ENCODE measurements at regions not wholly inside any gene's neighbourhood (a gene's known extent, or its start where the extent isn't known, plus 50 kb on each side); places are given as distances from the start of the nearest gene placed in this dataset.

DNA sequence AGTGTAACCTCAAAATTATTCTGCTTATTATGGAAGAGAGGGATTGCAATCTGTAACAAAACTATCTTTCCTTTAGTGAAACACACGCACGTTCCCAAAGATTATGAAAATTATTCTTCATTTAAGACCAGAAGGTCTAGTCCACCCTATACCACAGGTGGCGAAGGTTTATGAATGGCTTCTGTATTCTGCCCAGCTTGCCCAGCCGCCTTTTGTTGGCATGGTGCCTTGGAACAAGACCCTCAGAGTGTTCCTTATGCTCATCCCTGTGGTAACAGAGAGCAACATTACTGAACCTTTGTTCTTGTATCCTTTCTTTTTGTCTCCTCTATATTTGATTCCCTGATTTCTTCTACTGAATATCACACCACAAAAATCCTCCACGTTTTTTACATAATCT lies 116.4 kb downstream of the FAR1 start:
- Histone ChIP-seq H3K27ac (ENCODE audit: extremely low read length, insufficient read depth, low read length) (no peak overlapping the region), H3K36me3 (replicated peaks in 1 of 2; ENCODE audit: control insufficient read depth in 1 of 2, insufficient read depth in 2 of 2, low read length in 2 of 2) (no peaks in the 10 kb centered on the region), H3K9ac (ENCODE audit: insufficient read depth, low read depth, low read length) (no peak overlapping the region), H3K27me3 (ENCODE audit: control insufficient read depth in 1 of 2, insufficient read depth in 2 of 2, low read length in 2 of 2) (0 out of 5 replicates have a peak, but pooled peaks cover 0 to 3% of the 10 kb centered on the region in 2 experiments), H3K9me3 (ENCODE audit: low read length) (no peaks in the 10 kb centered on the region), H2AFZ (ENCODE audit: low read length) (no peak overlapping the region), H3K79me2 (ENCODE audit: insufficient read depth, low read length) (no peaks in the 10 kb centered on the region), H3K4me3 (replicated peaks in 1 of 3; ENCODE audit: insufficient read depth in 1 of 3, low read depth in 2 of 3, low read length in 3 of 3) (no peak overlapping the region), H4K20me1 (ENCODE audit: insufficient read depth, low read length) (no peaks in the 10 kb centered on the region), H3K4me2 (ENCODE audit: low read depth, low read length) (no peak overlapping the region), H3K4me1 (ENCODE audit: insufficient read depth, low read length) (0 out of 2 replicates have a peak, but pooled peaks cover 6% of the 10 kb centered on the region)
- no peak for ATAC-seq
- in situ Hi-C loops (cut with HindIII; ENCODE audit: extremely low pct_ligation_motif_present, low pct_unique_long_range_greater_than_20kb), result no loop called here
- DNase-seq (ENCODE audit: low spot score), result no peak
- 37% methylated on average over 5 of the region's 5 CpGs for WGBS (ENCODE audit: low lambda C conversion rate)
- TF ChIP-seq KDM3A (CRISPR knock-in tag; IDR thresholded peaks at IDR 0.05; ENCODE audit: low read depth) (no peak), ZNF670 (CRISPR knock-in tag; IDR thresholded peaks at IDR 0.05; ENCODE audit: borderline replicate concordance) (no peak), ZNF572 (CRISPR knock-in tag; IDR thresholded peaks at IDR 0.05) (no peak), ZNF550 (CRISPR knock-in tag; IDR thresholded peaks at IDR 0.05; ENCODE audit: borderline replicate concordance) (no peak), IRX3 (CRISPR knock-in tag; IDR thresholded peaks at IDR 0.05; ENCODE audit: borderline replicate concordance, low read depth) (no peak), GPN1 (CRISPR knock-in tag; IDR thresholded peaks at IDR 0.05; ENCODE audit: borderline replicate concordance) (no peak)
- TF ChIP-seq, protein P1, sequence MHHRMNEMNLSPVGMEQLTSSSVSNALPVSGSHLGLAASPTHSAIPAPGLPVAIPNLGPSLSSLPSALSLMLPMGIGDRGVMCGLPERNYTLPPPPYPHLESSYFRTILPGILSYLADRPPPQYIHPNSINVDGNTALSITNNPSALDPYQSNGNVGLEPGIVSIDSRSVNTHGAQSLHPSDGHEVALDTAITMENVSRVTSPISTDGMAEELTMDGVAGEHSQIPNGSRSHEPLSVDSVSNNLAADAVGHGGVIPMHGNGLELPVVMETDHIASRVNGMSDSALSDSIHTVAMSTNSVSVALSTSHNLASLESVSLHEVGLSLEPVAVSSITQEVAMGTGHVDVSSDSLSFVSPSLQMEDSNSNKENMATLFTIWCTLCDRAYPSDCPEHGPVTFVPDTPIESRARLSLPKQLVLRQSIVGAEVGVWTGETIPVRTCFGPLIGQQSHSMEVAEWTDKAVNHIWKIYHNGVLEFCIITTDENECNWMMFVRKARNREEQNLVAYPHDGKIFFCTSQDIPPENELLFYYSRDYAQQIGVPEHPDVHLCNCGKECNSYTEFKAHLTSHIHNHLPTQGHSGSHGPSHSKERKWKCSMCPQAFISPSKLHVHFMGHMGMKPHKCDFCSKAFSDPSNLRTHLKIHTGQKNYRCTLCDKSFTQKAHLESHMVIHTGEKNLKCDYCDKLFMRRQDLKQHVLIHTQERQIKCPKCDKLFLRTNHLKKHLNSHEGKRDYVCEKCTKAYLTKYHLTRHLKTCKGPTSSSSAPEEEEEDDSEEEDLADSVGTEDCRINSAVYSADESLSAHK (CRISPR knock-in tag; IDR thresholded peaks at IDR 0.05; ENCODE audit: borderline replicate concordance), result no peak
- TF ChIP-seq, protein P2, sequence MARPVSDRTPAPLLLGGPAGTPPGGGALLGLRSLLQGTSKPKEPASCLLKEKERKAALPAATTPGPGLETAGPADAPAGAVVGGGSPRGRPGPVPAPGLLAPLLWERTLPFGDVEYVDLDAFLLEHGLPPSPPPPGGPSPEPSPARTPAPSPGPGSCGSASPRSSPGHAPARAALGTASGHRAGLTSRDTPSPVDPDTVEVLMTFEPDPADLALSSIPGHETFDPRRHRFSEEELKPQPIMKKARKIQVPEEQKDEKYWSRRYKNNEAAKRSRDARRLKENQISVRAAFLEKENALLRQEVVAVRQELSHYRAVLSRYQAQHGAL (CRISPR knock-in tag; IDR thresholded peaks at IDR 0.05; ENCODE audit: not compliant biosample characterization), result no peak
- CTCF ChIA-PET (ENCODE audit: low intra/inter-chr PET ratio, low total read pairs), result no interaction called here
- BruUV-seq (replicated peaks), result no TSS peak
- no peak for FAIRE-seq
- POLR2A ChIA-PET, result no interaction called here
- intact Hi-C loops (cut with micrococcal nuclease; ENCODE audit: unreplicated experiment), result no loop called here
